Vagina (tissue), 2 donors: ENCODE measurements at regions not wholly inside any gene's neighbourhood (a gene's known extent, or its start where the extent isn't known, plus 50 kb on each side); places are given as distances from the start of the nearest gene placed in this dataset.

Experiments
- CTCF ChIP-seq, 3 experiments: fragments of 450-650 bp in 2 of 3; fragments of 200-600 bp in 1 of 3; sonication (generic) in 1 of 3; IDR thresholded peaks; one replicate each; pipeline ENCODE4 v1.5.1; 2017 to 2019; ENCODE audit warnings: antibody characterized with exemption in 3 of 3, mild to moderate bottlenecking in 2 of 3, moderate library complexity in 2 of 3
- POLR2A ChIP-seq, 2 donors: fragments of 450-650 bp; IDR thresholded peaks; one replicate each; pipeline ENCODE4 v1.6.1; 2017; ENCODE audit warnings: antibody characterized with exemption in 2 of 2, mild to moderate bottlenecking in 2 of 2, moderate library complexity in 2 of 2

GRCh38 chr2:194896871-194897270, 760.2 kb upstream of the SLC39A10 start:
- TF ChIP-seq POLR2A (IDR thresholded peaks at IDR 0.05) = no peak
- TF ChIP-seq CTCF (IDR thresholded peaks at IDR 0.05) = no peak
